H1 (cell line): ENCODE measurements at regions not wholly inside any gene's neighbourhood (a gene's known extent, or its start where the extent isn't known, plus 50 kb on each side); places are given as distances from the start of the nearest gene placed in this dataset.

Experiments used
- JUN ChIP-seq: IDR thresholded peaks from 2 replicates; pipeline ENCODE4 v1.6.1; 2011; ENCODE audit warnings: low read depth, mild to moderate bottlenecking, improper control_type of control experiment, low read length
- JUND ChIP-seq: IDR thresholded peaks from 2 replicates; pipeline ENCODE4 v1.6.1; 2011; ENCODE audit warnings: mild to moderate bottlenecking, improper control_type of control experiment, low read length
- PHF8 ChIP-seq: fragments of 200-600 bp; sonication (generic); conservative IDR thresholded peaks from 2 replicates; pipeline ENCODE4 v1.7.1; 2012; ENCODE audit warnings: low read depth, mild to moderate bottlenecking, inconsistent platforms, low read length, moderate library complexity
- SP4 ChIP-seq: IDR thresholded peaks from 2 replicates; pipeline ENCODE4 v1.6.1; 2012; ENCODE audit warnings: low read length, inconsistent platforms
- TF ChIP-seq, protein P1 (sequence below), 3 experiments: IDR thresholded peaks; 1 replicate in 2 of 3; 2 replicates in 1 of 3; pipeline versions ENCODE4 v1.5.1 to v1.6.1; 2011; ENCODE audit warnings: low read length in 3 of 3, mild to moderate bottlenecking in 3 of 3, inconsistent platforms in 2 of 3, low read depth in 1 of 3, moderate library complexity in 1 of 3; ENCODE audit not compliant: insufficient read depth in 1 of 3; ENCODE audit errors: control extremely low read depth in 1 of 3
- TF ChIP-seq, protein P2 (sequence below): IDR thresholded peaks from 2 replicates; pipeline ENCODE4 v1.6.1; 2011; ENCODE audit warnings: low read length, improper control_type of control experiment

DNA sequence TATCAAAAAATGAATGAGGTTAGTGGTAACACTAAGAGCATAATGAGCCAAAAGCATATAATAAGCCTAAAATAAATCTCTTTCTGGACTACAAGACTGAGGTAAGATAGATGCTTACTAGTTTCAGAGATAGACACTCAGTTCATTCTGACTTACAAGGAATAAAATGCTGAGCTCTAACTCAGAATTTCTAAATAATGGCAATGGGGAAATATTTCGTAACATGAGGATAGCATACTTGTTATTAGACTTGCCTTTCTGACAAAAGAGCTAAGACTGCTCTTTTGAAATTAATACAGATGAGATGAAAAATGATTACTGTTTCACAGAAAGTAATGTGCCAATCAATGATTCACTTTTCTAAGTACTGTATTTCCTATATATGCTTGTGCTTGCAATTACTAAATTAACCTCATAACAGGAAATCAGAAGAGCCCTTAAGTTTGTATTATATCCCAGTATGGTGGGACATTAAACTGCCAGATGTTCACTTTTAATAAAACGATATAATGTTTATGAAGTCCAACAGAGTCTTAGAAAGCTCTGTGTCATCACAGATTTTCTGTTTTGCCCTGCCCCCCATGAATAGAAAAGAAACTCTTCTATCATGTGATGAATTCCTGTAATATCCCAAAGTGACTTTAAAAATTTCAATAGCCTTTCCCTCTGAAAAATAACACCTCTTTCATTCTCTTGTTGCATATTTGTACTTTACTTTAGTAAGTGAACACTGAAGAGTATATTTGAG lies 2771.0 kb upstream of the PCDH20 start (continued):
- TF ChIP-seq, protein P1, sequence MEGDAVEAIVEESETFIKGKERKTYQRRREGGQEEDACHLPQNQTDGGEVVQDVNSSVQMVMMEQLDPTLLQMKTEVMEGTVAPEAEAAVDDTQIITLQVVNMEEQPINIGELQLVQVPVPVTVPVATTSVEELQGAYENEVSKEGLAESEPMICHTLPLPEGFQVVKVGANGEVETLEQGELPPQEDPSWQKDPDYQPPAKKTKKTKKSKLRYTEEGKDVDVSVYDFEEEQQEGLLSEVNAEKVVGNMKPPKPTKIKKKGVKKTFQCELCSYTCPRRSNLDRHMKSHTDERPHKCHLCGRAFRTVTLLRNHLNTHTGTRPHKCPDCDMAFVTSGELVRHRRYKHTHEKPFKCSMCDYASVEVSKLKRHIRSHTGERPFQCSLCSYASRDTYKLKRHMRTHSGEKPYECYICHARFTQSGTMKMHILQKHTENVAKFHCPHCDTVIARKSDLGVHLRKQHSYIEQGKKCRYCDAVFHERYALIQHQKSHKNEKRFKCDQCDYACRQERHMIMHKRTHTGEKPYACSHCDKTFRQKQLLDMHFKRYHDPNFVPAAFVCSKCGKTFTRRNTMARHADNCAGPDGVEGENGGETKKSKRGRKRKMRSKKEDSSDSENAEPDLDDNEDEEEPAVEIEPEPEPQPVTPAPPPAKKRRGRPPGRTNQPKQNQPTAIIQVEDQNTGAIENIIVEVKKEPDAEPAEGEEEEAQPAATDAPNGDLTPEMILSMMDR (IDR thresholded peaks at IDR 0.05; ENCODE audit: control extremely low read depth in 1 of 3, insufficient read depth in 1 of 3, low read depth in 1 of 3, low read length in 3 of 3), result no peak
- TF ChIP-seq PHF8 (no peak), JUN (no peak), SP4 (no peak), JUND (no peak)
- TF ChIP-seq, protein P2, sequence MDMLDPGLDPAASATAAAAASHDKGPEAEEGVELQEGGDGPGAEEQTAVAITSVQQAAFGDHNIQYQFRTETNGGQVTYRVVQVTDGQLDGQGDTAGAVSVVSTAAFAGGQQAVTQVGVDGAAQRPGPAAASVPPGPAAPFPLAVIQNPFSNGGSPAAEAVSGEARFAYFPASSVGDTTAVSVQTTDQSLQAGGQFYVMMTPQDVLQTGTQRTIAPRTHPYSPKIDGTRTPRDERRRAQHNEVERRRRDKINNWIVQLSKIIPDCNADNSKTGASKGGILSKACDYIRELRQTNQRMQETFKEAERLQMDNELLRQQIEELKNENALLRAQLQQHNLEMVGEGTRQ, result no peak
- TF ChIP-seq, all 59 proteins: peak for 0
